ENCODE measurements at regions not wholly inside any gene's neighbourhood (a gene's known extent, or its start where the extent isn't known, plus 50 kb on each side); places are given as distances from the start of the nearest gene placed in this dataset.

DNA sequence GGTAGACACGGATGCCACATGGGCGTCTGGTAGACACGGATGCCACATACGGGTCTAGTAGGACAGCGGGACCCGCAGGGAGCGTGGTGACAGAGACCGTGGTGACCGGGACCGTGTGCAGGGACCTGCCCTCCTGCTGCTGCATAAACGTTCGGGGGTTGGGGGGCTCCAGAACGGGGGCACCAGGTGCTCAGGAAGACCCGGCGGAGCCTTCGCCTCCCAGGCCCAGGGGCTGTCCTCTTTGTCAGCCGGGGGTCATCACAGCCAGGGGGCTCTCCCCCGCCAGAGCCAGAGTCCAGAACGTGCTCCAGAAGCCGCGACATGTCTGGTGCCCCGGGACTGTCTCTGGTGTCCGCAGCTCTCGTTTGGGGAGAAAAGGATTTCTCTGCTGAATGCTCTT lies 69.2 kb upstream of the ADGRA1 start:
- Histone ChIP-seq H3K4me1 (ENCODE audit: control insufficient read depth, extremely low read depth, insufficient read depth, low read length) (no peaks in the 10 kb centered on the region), H3K27ac (ENCODE audit: insufficient read depth, low read depth, low read length) (no peak overlapping the region), H3K4me3 (replicated peaks in 1 of 3; ENCODE audit: insufficient read depth in 1 of 3, low read depth in 1 of 3, low read length in 3 of 3) (no peak overlapping the region), H3K79me2 (ENCODE audit: control insufficient read depth, insufficient read depth, low read length) (no peaks in the 10 kb centered on the region), H2AFZ (ENCODE audit: low read depth, low read length) (no peak overlapping the region), H3K36me3 (ENCODE audit: control insufficient read depth in 2 of 2, extremely low read depth in 1 of 2, insufficient read depth in 2 of 2, low read length in 2 of 2) (no peaks in the 10 kb centered on the region), H3K9me1 (replicated peaks; ENCODE audit: control insufficient read depth, extremely low read depth, insufficient read depth, low read length) (no peaks in the 10 kb centered on the region), H3K9ac (replicated peaks; ENCODE audit: extremely low read depth, insufficient read depth, low read length) (no peak overlapping the region), H3K9me3 (replicated peaks; ENCODE audit: control insufficient read depth, insufficient read depth, low read length) (no peaks in the 10 kb centered on the region), H3K4me2 (ENCODE audit: insufficient read depth, low read length) (no peak overlapping the region), H4K20me1 (replicated peaks; ENCODE audit: control insufficient read depth, extremely low read depth, insufficient read depth, low read length) (no peaks in the 10 kb centered on the region), H3K27me3 (ENCODE audit: control insufficient read depth in 2 of 2, insufficient read depth in 2 of 2, low read length in 2 of 2) (no peaks in the 10 kb centered on the region)
- dilution Hi-C loops (cut with MboI; ENCODE audit: extremely low pct_ligation_motif_present, low sequenced_read_pairs) (no loop called here), intact Hi-C loops (cut with micrococcal nuclease) (no loop called here)
- no peak for DNase-seq (ENCODE audit: low read depth, low spot score)
- CTCF ChIA-PET: no interaction called here
- FAIRE-seq: no peak
- POLR2A ChIA-PET: no interaction called here
- TF ChIP-seq FOS (IDR thresholded peaks at IDR 0.05; ENCODE audit: borderline replicate concordance, insufficient read depth, low read length): no peak
- no peak for TF ChIP-seq EZH2 (IDR thresholded peaks at IDR 0.05; ENCODE audit: borderline replicate concordance, low read depth, low read length, severe bottlenecking)
- no peak for TF ChIP-seq MYC (IDR thresholded peaks at IDR 0.05; ENCODE audit: low read depth, low read length)
- no peak for TF ChIP-seq POLR2A (IDR thresholded peaks at IDR 0.05; ENCODE audit: low read depth, low read length)
- TF ChIP-seq GATA2 (IDR thresholded peaks at IDR 0.05; ENCODE audit: insufficient read depth, insufficient read length, low read depth, low read length): no peak
- no peak for TF ChIP-seq JUN (IDR thresholded peaks at IDR 0.05; ENCODE audit: borderline replicate concordance, insufficient read depth, insufficient read length, low read depth)
- no peak for TF ChIP-seq POLR2AphosphoS5 (IDR thresholded peaks at IDR 0.05; ENCODE audit: insufficient read depth, low read depth, low read length)
- TF ChIP-seq, protein P1, sequence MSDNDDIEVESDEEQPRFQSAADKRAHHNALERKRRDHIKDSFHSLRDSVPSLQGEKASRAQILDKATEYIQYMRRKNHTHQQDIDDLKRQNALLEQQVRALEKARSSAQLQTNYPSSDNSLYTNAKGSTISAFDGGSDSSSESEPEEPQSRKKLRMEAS (IDR thresholded peaks at IDR 0.05; ENCODE audit: insufficient read depth, insufficient read length): no peak
- TF ChIP-seq, protein P2, sequence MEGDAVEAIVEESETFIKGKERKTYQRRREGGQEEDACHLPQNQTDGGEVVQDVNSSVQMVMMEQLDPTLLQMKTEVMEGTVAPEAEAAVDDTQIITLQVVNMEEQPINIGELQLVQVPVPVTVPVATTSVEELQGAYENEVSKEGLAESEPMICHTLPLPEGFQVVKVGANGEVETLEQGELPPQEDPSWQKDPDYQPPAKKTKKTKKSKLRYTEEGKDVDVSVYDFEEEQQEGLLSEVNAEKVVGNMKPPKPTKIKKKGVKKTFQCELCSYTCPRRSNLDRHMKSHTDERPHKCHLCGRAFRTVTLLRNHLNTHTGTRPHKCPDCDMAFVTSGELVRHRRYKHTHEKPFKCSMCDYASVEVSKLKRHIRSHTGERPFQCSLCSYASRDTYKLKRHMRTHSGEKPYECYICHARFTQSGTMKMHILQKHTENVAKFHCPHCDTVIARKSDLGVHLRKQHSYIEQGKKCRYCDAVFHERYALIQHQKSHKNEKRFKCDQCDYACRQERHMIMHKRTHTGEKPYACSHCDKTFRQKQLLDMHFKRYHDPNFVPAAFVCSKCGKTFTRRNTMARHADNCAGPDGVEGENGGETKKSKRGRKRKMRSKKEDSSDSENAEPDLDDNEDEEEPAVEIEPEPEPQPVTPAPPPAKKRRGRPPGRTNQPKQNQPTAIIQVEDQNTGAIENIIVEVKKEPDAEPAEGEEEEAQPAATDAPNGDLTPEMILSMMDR (IDR thresholded peaks at IDR 0.05; ENCODE audit: extremely low read depth in 1 of 2, insufficient read depth in 1 of 2, low read depth in 1 of 2, low read length in 2 of 2): no peak
- BruUV-seq (replicated peaks): no TSS peak

Data from endothelial cell of umbilical vein (primary cell).